Right renal cortex interstitium (tissue), 3 donors: ENCODE measurements at regions not wholly inside any gene's neighbourhood (a gene's known extent, or its start where the extent isn't known, plus 50 kb on each side); places are given as distances from the start of the nearest gene placed in this dataset.
A peak's percentile ranks its signal among the peaks of the same experiment; 100 is the strongest.

ENCODE experiments used
- DNase-seq, 3 donors: peaks; one replicate each; pipeline ENCODE4 v3.0.0-alpha.2; 2013; ENCODE audit warnings: low read depth in 3 of 3, low spot score in 2 of 3

- no peak for DNase-seq
Measured at GRCh38 chr22:48649031-48649430, 1178.6 kb downstream of the BRD1 start.

- DNase-seq, result no peak
Measured at GRCh38 chr22:48647606-48648515, 1179.8 kb downstream of the BRD1 start.

GRCh38 chr22:48647051-48647450, 1180.6 kb downstream of the BRD1 start:
- no peak for DNase-seq

- no peak for DNase-seq
Measured at GRCh38 chr22:48646216-48646925, 1181.3 kb downstream of the BRD1 start.

GRCh38 chr22:48645766-48646165, 1181.9 kb downstream of the BRD1 start:
- no peak for DNase-seq

- DNase-seq, result no peak
Measured at GRCh38 chr22:48644997-48645396, 1182.7 kb downstream of the BRD1 start.

- no peak for DNase-seq
Measured at GRCh38 chr22:48644108-48644507, 1183.6 kb downstream of the BRD1 start.

GRCh38 chr22:48643066-48643731, 1184.5 kb downstream of the BRD1 start:
- DNase-seq, result no peak

GRCh38 chr22:48642550-48642949, 1185.1 kb downstream of the BRD1 start:
- no peak for DNase-seq

- no peak for DNase-seq
Measured at GRCh38 chr22:48641906-48642475, 1185.7 kb downstream of the BRD1 start.

- peak in 1 of 3 donors; percentile 21 for DNase-seq
Measured at GRCh38 chr22:48640890-48641841, 1186.5 kb downstream of the BRD1 start.

GRCh38 chr22:48639896-48640748, 1187.6 kb downstream of the BRD1 start:
- no peak for DNase-seq

GRCh38 chr22:48639021-48639795, 1188.5 kb downstream of the BRD1 start:
- DNase-seq, result no peak

GRCh38 chr22:48637231-48637630, 1190.4 kb downstream of the BRD1 start:
- no peak for DNase-seq

GRCh38 chr22:48636746-48637145, 1190.9 kb downstream of the BRD1 start:
- no peak for DNase-seq

- DNase-seq, result no peak
Measured at GRCh38 chr22:48635816-48636215, 1191.9 kb downstream of the BRD1 start.

- DNase-seq, result no peak
Measured at GRCh38 chr22:48635031-48635430, 1192.6 kb downstream of the BRD1 start.
